SK-N-MC (cell line): ENCODE measurements at regions not wholly inside any gene's neighbourhood (a gene's known extent, or its start where the extent isn't known, plus 50 kb on each side); places are given as distances from the start of the nearest gene placed in this dataset.

Experiments
- EZH2 ChIP-seq: fragments of 200-600 bp; sonication (generic); IDR thresholded peaks from one replicate; pipeline ENCODE4 v1.6.1; 2017; ENCODE audit warnings: antibody characterized with exemption
- POLR2AphosphoS5 ChIP-seq: IDR thresholded peaks from 2 replicates; pipeline ENCODE4 v1.6.1; 2012; ENCODE audit warnings: mild to moderate bottlenecking, low read depth, low read length, borderline replicate concordance

DNA sequence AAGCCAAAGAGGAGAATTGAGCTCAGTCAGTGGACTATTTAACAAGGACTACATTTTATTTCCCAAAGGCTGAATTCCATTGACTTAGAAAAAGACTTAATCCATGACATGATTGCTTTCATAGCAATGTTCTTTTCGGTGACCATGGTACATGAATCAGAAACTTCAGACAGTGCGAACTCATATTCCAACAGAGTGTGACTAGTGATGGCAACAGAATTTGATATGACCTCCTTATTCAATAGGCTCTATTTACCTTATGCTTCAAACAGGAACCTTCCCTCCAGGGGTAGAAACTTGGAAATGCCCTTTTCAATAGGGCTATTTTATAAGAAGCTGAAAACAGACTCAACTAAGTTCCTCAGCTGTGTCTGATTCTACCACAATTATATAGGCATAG lies 191.9 kb downstream of the RND3 start:
- TF ChIP-seq POLR2AphosphoS5 (no peak), EZH2 (no peak)
